ENCODE measurements at regions not wholly inside any gene's neighbourhood (a gene's known extent, or its start where the extent isn't known, plus 50 kb on each side); places are given as distances from the start of the nearest gene placed in this dataset.

- Histone ChIP-seq H3K4ac (ENCODE audit: low read depth, low read length) (no peak overlapping the region), H3K4me1 (ENCODE audit: control insufficient read depth, low read depth, low read length) (no peaks in the 10 kb centered on the region), H3K9ac (ENCODE audit: low read length) (no peak overlapping the region), H3K56ac (ENCODE audit: low read length) (no peak overlapping the region), H3K27ac (ENCODE audit: low read depth, low read length) (no peak overlapping the region), H4K8ac (ENCODE audit: low read depth, low read length) (no peak overlapping the region), H2BK15ac (replicated peaks; ENCODE audit: low read depth) (no peak overlapping the region), H2AK5ac (ENCODE audit: low read length) (no peak overlapping the region), H3K27me3 (ENCODE audit: insufficient read depth, low read length, poor library complexity) (no peaks in the 10 kb centered on the region), H2BK120ac (ENCODE audit: low read depth, low read length) (no peak overlapping the region), H3K4me3 (ENCODE audit: low read length) (no peak overlapping the region), H3K79me1 (ENCODE audit: low read length) (no peaks in the 10 kb centered on the region), H3K79me2 (ENCODE audit: control insufficient read depth, insufficient read depth, low read length) (no peaks in the 10 kb centered on the region), H3K4me2 (ENCODE audit: low read length) (no peak overlapping the region), H2BK5ac (ENCODE audit: low read length) (no peak overlapping the region), H4K5ac (ENCODE audit: low read length) (no peak overlapping the region), H3K23ac (ENCODE audit: low read length) (no peak overlapping the region), H3K18ac (ENCODE audit: low read length) (no peak overlapping the region), H3K36me3 (ENCODE audit: control insufficient read depth, insufficient read depth, low read length) (no peaks in the 10 kb centered on the region)
- no CpG with 5 or more reads among the region's 1 CpG for WGBS (ENCODE audit: extremely low coverage, insufficient coverage, low lambda C conversion rate)
- no peak for DNase-seq
These were observed 624.5 kb upstream of the CHORDC1 start for GRCh38 chr11:90847268-90847886.

- no peak overlapping the region for H3K18ac ChIP-seq (ENCODE audit: low read length)
- H3K56ac ChIP-seq (ENCODE audit: low read length), result no peak overlapping the region
- no peak overlapping the region for H2AK5ac ChIP-seq (ENCODE audit: low read length)
- no peak overlapping the region for H4K5ac ChIP-seq (ENCODE audit: low read length)
- H2BK15ac ChIP-seq (replicated peaks; ENCODE audit: low read depth), result no peak overlapping the region
- no peak overlapping the region for H3K9ac ChIP-seq (ENCODE audit: low read length)
- H3K27ac ChIP-seq (ENCODE audit: low read depth, low read length), result no peak overlapping the region
- H4K8ac ChIP-seq (ENCODE audit: low read depth, low read length), result no peak overlapping the region
- DNase-seq, result no peak
- no peaks in the 10 kb centered on the region for H3K27me3 ChIP-seq (ENCODE audit: insufficient read depth, low read length, poor library complexity)
- no peaks in the 10 kb centered on the region for H3K79me2 ChIP-seq (ENCODE audit: control insufficient read depth, insufficient read depth, low read length)
- H3K4ac ChIP-seq (ENCODE audit: low read depth, low read length), result no peak overlapping the region
- no peaks in the 10 kb centered on the region for H3K4me1 ChIP-seq (ENCODE audit: control insufficient read depth, low read depth, low read length)
- H3K4me3 ChIP-seq (ENCODE audit: low read length), result no peak overlapping the region
- no peaks in the 10 kb centered on the region for H3K36me3 ChIP-seq (ENCODE audit: control insufficient read depth, insufficient read depth, low read length)
- H3K23ac ChIP-seq (ENCODE audit: low read length), result no peak overlapping the region
- no peak overlapping the region for H3K4me2 ChIP-seq (ENCODE audit: low read length)
- H3K79me1 ChIP-seq (ENCODE audit: low read length), result no peaks in the 10 kb centered on the region
- H2BK120ac ChIP-seq (ENCODE audit: low read depth, low read length), result no peak overlapping the region
- WGBS (ENCODE audit: extremely low coverage, insufficient coverage, low lambda C conversion rate), result 100% methylated on average over 1 of the region's 3 CpGs
- no peak overlapping the region for H2BK5ac ChIP-seq (ENCODE audit: low read length)
These were observed 623.8 kb upstream of the CHORDC1 start for GRCh38 chr11:90846628-90847027.

- Histone ChIP-seq H3K23ac (ENCODE audit: low read length) (no peak overlapping the region), H3K56ac (ENCODE audit: low read length) (no peak overlapping the region), H2BK15ac (replicated peaks; ENCODE audit: low read depth) (no peak overlapping the region), H3K79me2 (ENCODE audit: control insufficient read depth, insufficient read depth, low read length) (no peaks in the 10 kb centered on the region), H3K4me3 (ENCODE audit: low read length) (no peak overlapping the region), H3K9ac (ENCODE audit: low read length) (no peak overlapping the region), H3K18ac (ENCODE audit: low read length) (no peak overlapping the region), H3K27me3 (ENCODE audit: insufficient read depth, low read length, poor library complexity) (no peaks in the 10 kb centered on the region), H2AK5ac (ENCODE audit: low read length) (no peak overlapping the region), H3K36me3 (ENCODE audit: control insufficient read depth, insufficient read depth, low read length) (no peaks in the 10 kb centered on the region), H4K5ac (ENCODE audit: low read length) (no peak overlapping the region), H3K27ac (ENCODE audit: low read depth, low read length) (no peak overlapping the region), H3K4ac (ENCODE audit: low read depth, low read length) (no peak overlapping the region), H4K8ac (ENCODE audit: low read depth, low read length) (no peak overlapping the region), H3K79me1 (ENCODE audit: low read length) (no peaks in the 10 kb centered on the region), H3K4me1 (ENCODE audit: control insufficient read depth, low read depth, low read length) (no peaks in the 10 kb centered on the region), H2BK120ac (ENCODE audit: low read depth, low read length) (no peak overlapping the region), H3K4me2 (ENCODE audit: low read length) (no peak overlapping the region), H2BK5ac (ENCODE audit: low read length) (no peak overlapping the region)
- no peak for DNase-seq
- no CpG with 5 or more reads among the region's 2 CpGs for WGBS (ENCODE audit: extremely low coverage, insufficient coverage, low lambda C conversion rate)
These were observed 623.0 kb upstream of the CHORDC1 start for GRCh38 chr11:90845799-90846198.

GRCh38 chr11:90845126-90845525 is 622.3 kb upstream of the CHORDC1 start:
- H3K4me3 ChIP-seq (ENCODE audit: low read length), result no peak overlapping the region
- no peak overlapping the region for H3K9ac ChIP-seq (ENCODE audit: low read length)
- H3K56ac ChIP-seq (ENCODE audit: low read length), result no peak overlapping the region
- no peak overlapping the region for H3K27ac ChIP-seq (ENCODE audit: low read depth, low read length)
- no peaks in the 10 kb centered on the region for H3K79me1 ChIP-seq (ENCODE audit: low read length)
- no peak for DNase-seq
- H4K5ac ChIP-seq (ENCODE audit: low read length), result no peak overlapping the region
- H3K27me3 ChIP-seq (ENCODE audit: insufficient read depth, low read length, poor library complexity), result no peaks in the 10 kb centered on the region
- no peak overlapping the region for H3K18ac ChIP-seq (ENCODE audit: low read length)
- no peaks in the 10 kb centered on the region for H3K79me2 ChIP-seq (ENCODE audit: control insufficient read depth, insufficient read depth, low read length)
- no CpG with 5 or more reads among the region's 1 CpG for WGBS (ENCODE audit: extremely low coverage, insufficient coverage, low lambda C conversion rate)
- no peak overlapping the region for H4K8ac ChIP-seq (ENCODE audit: low read depth, low read length)
- H3K36me3 ChIP-seq (ENCODE audit: control insufficient read depth, insufficient read depth, low read length), result no peaks in the 10 kb centered on the region
- H2BK5ac ChIP-seq (ENCODE audit: low read length), result no peak overlapping the region
- H2BK120ac ChIP-seq (ENCODE audit: low read depth, low read length), result no peak overlapping the region
- H3K23ac ChIP-seq (ENCODE audit: low read length), result no peak overlapping the region
- no peak overlapping the region for H2AK5ac ChIP-seq (ENCODE audit: low read length)
- H3K4me1 ChIP-seq (ENCODE audit: control insufficient read depth, low read depth, low read length), result no peaks in the 10 kb centered on the region
- no peak overlapping the region for H3K4me2 ChIP-seq (ENCODE audit: low read length)
- H3K4ac ChIP-seq (ENCODE audit: low read depth, low read length), result no peak overlapping the region
- no peak overlapping the region for H2BK15ac ChIP-seq (replicated peaks; ENCODE audit: low read depth)

- Histone ChIP-seq H2BK5ac (ENCODE audit: low read length) (no peak overlapping the region), H3K27me3 (ENCODE audit: insufficient read depth, low read length, poor library complexity) (no peaks in the 10 kb centered on the region), H4K5ac (ENCODE audit: low read length) (no peak overlapping the region), H3K79me2 (ENCODE audit: control insufficient read depth, insufficient read depth, low read length) (no peaks in the 10 kb centered on the region), H3K23ac (ENCODE audit: low read length) (no peak overlapping the region), H3K4me2 (ENCODE audit: low read length) (no peak overlapping the region), H3K9ac (ENCODE audit: low read length) (no peak overlapping the region), H4K8ac (ENCODE audit: low read depth, low read length) (no peak overlapping the region), H3K79me1 (ENCODE audit: low read length) (no peaks in the 10 kb centered on the region), H3K4ac (ENCODE audit: low read depth, low read length) (no peak overlapping the region), H2BK120ac (ENCODE audit: low read depth, low read length) (no peak overlapping the region), H2BK15ac (replicated peaks; ENCODE audit: low read depth) (no peak overlapping the region), H2AK5ac (ENCODE audit: low read length) (no peak overlapping the region), H3K4me3 (ENCODE audit: low read length) (no peak overlapping the region), H3K36me3 (ENCODE audit: control insufficient read depth, insufficient read depth, low read length) (no peaks in the 10 kb centered on the region), H3K27ac (ENCODE audit: low read depth, low read length) (no peak overlapping the region), H3K4me1 (ENCODE audit: control insufficient read depth, low read depth, low read length) (no peaks in the 10 kb centered on the region), H3K18ac (ENCODE audit: low read length) (no peak overlapping the region), H3K56ac (ENCODE audit: low read length) (no peak overlapping the region)
- DNase-seq, result no peak
- WGBS (ENCODE audit: extremely low coverage, insufficient coverage, low lambda C conversion rate), result no CpG with 5 or more reads among the region's 3 CpGs
These were observed 621.2 kb upstream of the CHORDC1 start for GRCh38 chr11:90844041-90844440.

GRCh38 chr11:90842681-90843080 is 619.8 kb upstream of the CHORDC1 start:
- H4K8ac ChIP-seq (ENCODE audit: low read depth, low read length), result no peak overlapping the region
- H2BK5ac ChIP-seq (ENCODE audit: low read length), result no peak overlapping the region
- H3K4me1 ChIP-seq (ENCODE audit: control insufficient read depth, low read depth, low read length), result no peaks in the 10 kb centered on the region
- no peak overlapping the region for H4K5ac ChIP-seq (ENCODE audit: low read length)
- H2AK5ac ChIP-seq (ENCODE audit: low read length), result no peak overlapping the region
- no peak overlapping the region for H3K23ac ChIP-seq (ENCODE audit: low read length)
- H3K9ac ChIP-seq (ENCODE audit: low read length), result no peak overlapping the region
- no peak overlapping the region for H3K4ac ChIP-seq (ENCODE audit: low read depth, low read length)
- H2BK120ac ChIP-seq (ENCODE audit: low read depth, low read length), result no peak overlapping the region
- H3K27me3 ChIP-seq (ENCODE audit: insufficient read depth, low read length, poor library complexity), result no peaks in the 10 kb centered on the region
- H3K79me1 ChIP-seq (ENCODE audit: low read length), result no peaks in the 10 kb centered on the region
- no peaks in the 10 kb centered on the region for H3K79me2 ChIP-seq (ENCODE audit: control insufficient read depth, insufficient read depth, low read length)
- H2BK15ac ChIP-seq (replicated peaks; ENCODE audit: low read depth), result no peak overlapping the region
- H3K4me2 ChIP-seq (ENCODE audit: low read length), result no peak overlapping the region
- no peak overlapping the region for H3K56ac ChIP-seq (ENCODE audit: low read length)
- no peak overlapping the region for H3K4me3 ChIP-seq (ENCODE audit: low read length)
- DNase-seq, result no peak
- no peak overlapping the region for H3K18ac ChIP-seq (ENCODE audit: low read length)
- H3K36me3 ChIP-seq (ENCODE audit: control insufficient read depth, insufficient read depth, low read length), result no peaks in the 10 kb centered on the region
- no peak overlapping the region for H3K27ac ChIP-seq (ENCODE audit: low read depth, low read length)

All from mesendoderm (in vitro differentiated cells).